H9 (cell line): ENCODE measurements at regions not wholly inside any gene's neighbourhood (a gene's known extent, or its start where the extent isn't known, plus 50 kb on each side); places are given as distances from the start of the nearest gene placed in this dataset.

Experiments used
- DNase-seq: peaks from one replicate; pipeline ENCODE4 v3.0.0-alpha.2; 2017
- H2AFZ ChIP-seq: one replicate; pipeline ENCODE4 v1.6.1; 2013; ENCODE audit warnings: mild to moderate bottlenecking, low read length, control low read depth, moderate library complexity
- H2AK5ac ChIP-seq: 2 replicates; pipeline ENCODE4 v1.6.1; 2013; ENCODE audit warnings: low read length, control low read depth, mixed read lengths; ENCODE audit not compliant: insufficient read length
- H2BK120ac ChIP-seq: one replicate; pipeline ENCODE4 v1.6.1; 2013; ENCODE audit warnings: low read depth, mild to moderate bottlenecking, low read length, control low read depth, inconsistent platforms; ENCODE audit not compliant: poor library complexity, severe bottlenecking
- H2BK12ac ChIP-seq: 2 replicates; pipeline ENCODE4 v1.6.1; 2013; ENCODE audit warnings: low read length, control low read depth, mixed read lengths, low read depth; ENCODE audit not compliant: insufficient read length
- H2BK15ac ChIP-seq: 2 replicates; pipeline ENCODE4 v1.6.1; 2013; ENCODE audit warnings: low read depth, low read length, control low read depth
- H2BK20ac ChIP-seq: one replicate; pipeline ENCODE4 v1.6.1; 2013; ENCODE audit warnings: low read depth, mild to moderate bottlenecking, low read length, control low read depth, inconsistent platforms; ENCODE audit not compliant: poor library complexity, severe bottlenecking
- H2BK5ac ChIP-seq: 2 replicates; pipeline ENCODE4 v1.6.1; 2013; ENCODE audit warnings: low read length, control low read depth, mixed read lengths; ENCODE audit not compliant: insufficient read length
- H3K14ac ChIP-seq: 2 replicates; pipeline ENCODE4 v1.6.1; 2013; ENCODE audit warnings: low read length, control low read depth; ENCODE audit not compliant: insufficient read depth
- H3K18ac ChIP-seq: 2 replicates; pipeline ENCODE4 v1.6.1; 2013; ENCODE audit warnings: low read depth, mild to moderate bottlenecking, mixed read lengths, low read length, control low read depth; ENCODE audit not compliant: insufficient read length
- H3K23ac ChIP-seq: 2 replicates; pipeline ENCODE4 v1.6.1; 2013; ENCODE audit warnings: low read length, control low read depth, mixed read lengths, low read depth; ENCODE audit not compliant: insufficient read length
- H3K23me2 ChIP-seq: 2 replicates; pipeline ENCODE4 v1.6.1; 2013; ENCODE audit warnings: low read depth, mild to moderate bottlenecking, mixed read lengths, low read length, control low read depth; ENCODE audit not compliant: insufficient read length, poor library complexity, severe bottlenecking
- H3K27ac ChIP-seq: 2 replicates; pipeline ENCODE4 v1.5.1; 2013; ENCODE audit warnings: low read length, control low read depth, mixed read lengths, low read depth; ENCODE audit not compliant: insufficient read length
- H3K27me3 ChIP-seq: 2 replicates; pipeline ENCODE4 v1.6.1; 2013; ENCODE audit warnings: low read length, control low read depth, inconsistent platforms; ENCODE audit not compliant: insufficient read depth
- H3K4ac ChIP-seq: 2 replicates; pipeline ENCODE4 v1.6.1; 2013; ENCODE audit warnings: low read depth, mild to moderate bottlenecking, control low read depth, inconsistent platforms, low read length, moderate library complexity
- H3K4me1 ChIP-seq: 2 replicates; pipeline ENCODE4 v1.6.1; 2013; ENCODE audit warnings: low read length, control low read depth, inconsistent platforms; ENCODE audit not compliant: insufficient read depth
- H3K4me2 ChIP-seq: 2 replicates; pipeline ENCODE4 v1.6.1; 2013; ENCODE audit warnings: low read length, control low read depth, mixed read lengths; ENCODE audit not compliant: insufficient read length, insufficient read depth
- H3K56ac ChIP-seq: 2 replicates; pipeline ENCODE4 v1.6.1; 2013; ENCODE audit warnings: low read depth, mild to moderate bottlenecking, mixed read lengths, low read length, control low read depth; ENCODE audit not compliant: insufficient read length
- H3K79me1 ChIP-seq: 2 replicates; pipeline ENCODE4 v1.6.1; 2013; ENCODE audit warnings: low read depth, mild to moderate bottlenecking, moderate library complexity, low read length, control low read depth, inconsistent platforms; ENCODE audit not compliant: insufficient read depth, poor library complexity, severe bottlenecking
- H3K79me2 ChIP-seq: 2 replicates; pipeline ENCODE4 v1.6.1; 2013; ENCODE audit warnings: low read length, control low read depth, inconsistent platforms; ENCODE audit not compliant: insufficient read depth
- H3K9ac ChIP-seq: 2 replicates; pipeline ENCODE4 v1.6.1; 2013; ENCODE audit warnings: low read length, control low read depth, mixed read lengths; ENCODE audit not compliant: insufficient read length; ENCODE audit errors: extremely low read depth
- H3K9me3 ChIP-seq: one replicate; pipeline ENCODE4 v1.6.1; 2013; ENCODE audit warnings: low read depth, low read length, inconsistent platforms; ENCODE audit not compliant: control insufficient read depth
- H3T11ph ChIP-seq: one replicate; pipeline ENCODE4 v1.6.1; 2013; ENCODE audit warnings: mild to moderate bottlenecking, low read length, control low read depth, inconsistent platforms
- H4K20me1 ChIP-seq: one replicate; pipeline ENCODE4 v1.6.1; 2013; ENCODE audit not compliant: control insufficient read depth, insufficient read length, insufficient read depth
- H4K5ac ChIP-seq: 2 replicates; pipeline ENCODE4 v1.6.1; 2013; ENCODE audit warnings: low read depth, mild to moderate bottlenecking, mixed read lengths, low read length, control low read depth; ENCODE audit not compliant: insufficient read length
- H4K8ac ChIP-seq: replicated peaks from 2 replicates; pipeline ENCODE4 v1.6.1; 2013; ENCODE audit warnings: low read length, control low read depth, mixed read lengths, low read depth; ENCODE audit not compliant: insufficient read length
- H4K91ac ChIP-seq: 2 replicates; pipeline ENCODE4 v1.6.1; 2013; ENCODE audit warnings: low read depth, mild to moderate bottlenecking, moderate library complexity, mixed read lengths, low read length, control low read depth; ENCODE audit not compliant: insufficient read length
- H3K27ac Mint-ChIP-seq, 3 experiments: 2 replicates in 2 of 3; 3 replicates in 1 of 3; pipeline ENCODE4 v1.8.0; 2020 to 2021; ENCODE audit warnings: mixed read lengths in 3 of 3, mild to moderate bottlenecking in 1 of 3, moderate library complexity in 1 of 3
- H3K27me3 Mint-ChIP-seq: 2 replicates; pipeline ENCODE4 v1.8.0; 2021; ENCODE audit warnings: low read depth, mild to moderate bottlenecking, moderate library complexity, mixed read lengths
- H3K36me3 Mint-ChIP-seq, 3 experiments: 2 replicates in 2 of 3; 3 replicates in 1 of 3; pipeline ENCODE4 v1.8.0; 2020 to 2021; ENCODE audit warnings: low read depth in 3 of 3, mixed read lengths in 3 of 3; ENCODE audit not compliant: insufficient read depth in 1 of 3
- H3K4me1 Mint-ChIP-seq, 2 experiments: 2 replicates each; pipeline ENCODE4 v1.8.0; 2020; ENCODE audit warnings: mixed read lengths in 2 of 2
- H3K4me3 Mint-ChIP-seq, 2 experiments: 2 replicates in 1 of 2; 3 replicates in 1 of 2; pipeline ENCODE4 v1.8.0; 2020 to 2021; ENCODE audit warnings: mild to moderate bottlenecking in 2 of 2, mixed read lengths in 2 of 2, moderate library complexity in 1 of 2
- H3K9me3 Mint-ChIP-seq, 2 experiments: 2 replicates in 1 of 2; 3 replicates in 1 of 2; pipeline ENCODE4 v1.8.0; 2020; ENCODE audit warnings: mild to moderate bottlenecking in 2 of 2, mixed read lengths in 2 of 2, moderate library complexity in 1 of 2
- CTCF ChIP-seq: fragments of 200-600 bp; sonication (generic); conservative IDR thresholded peaks from 3 replicates; pipeline ENCODE4 v1.8.0; 2021; ENCODE audit warnings: antibody characterized with exemption, mild to moderate bottlenecking
- WGBS: extraction: QIAGEN DNeasy Blood & Tissue Kit; methylation state at CpG from one replicate; pipeline ENCODE4 v1.1.7; 2013; ENCODE audit warnings: missing lambda C conversion rate, low lambda C conversion rate, mixed read lengths; ENCODE audit not compliant: insufficient read length; ENCODE audit errors: extremely low coverage; 5-methylcytosine and 5-hydroxymethylcytosine counted together

GRCh38 chr6:50110587-50110986, 60.9 kb upstream of the DEFB112 start:
- no peak overlapping the region for H2BK20ac ChIP-seq
- TF ChIP-seq CTCF, result no peak
- H3K23me2 ChIP-seq, result no peaks in the 10 kb centered on the region
- H3K14ac ChIP-seq, result no peak overlapping the region
- H4K20me1 ChIP-seq, result no peaks in the 10 kb centered on the region
- no peak overlapping the region for H4K8ac ChIP-seq
- H2BK15ac ChIP-seq, result no peak overlapping the region
- Mint-ChIP-seq H3K9me3 (no peaks in the 10 kb centered on the region), H3K4me1 (peaks cover 8% of the 10 kb centered on the region in 2 experiments), H3K36me3 (no peaks in the 10 kb centered on the region), H3K27me3 (no peaks in the 10 kb centered on the region), H3K4me3 (no peak overlapping the region), H3K27ac (no peak overlapping the region)
- no peak overlapping the region for H2AFZ ChIP-seq
- no peak overlapping the region for H3K9ac ChIP-seq
- H3K79me2 ChIP-seq, result no peaks in the 10 kb centered on the region
- H2BK5ac ChIP-seq, result no peak overlapping the region
- H4K5ac ChIP-seq, result no peak overlapping the region
- DNase-seq, result no peak
- H3K4me2 ChIP-seq, result no peak overlapping the region
- H2BK12ac ChIP-seq, result no peak overlapping the region
- no peak overlapping the region for H3K18ac ChIP-seq
- no peak overlapping the region for H2BK120ac ChIP-seq
- no peak overlapping the region for H3K27ac ChIP-seq
- no peak overlapping the region for H3K23ac ChIP-seq
- peaks cover 4% of the 10 kb centered on the region; the same call in 1 of the 2 replicates for H3K4me1 ChIP-seq
- H4K91ac ChIP-seq, result no peak overlapping the region
- no peak overlapping the region for H3K4ac ChIP-seq
- no peaks in the 10 kb centered on the region for H3K27me3 ChIP-seq
- no peaks in the 10 kb centered on the region for H3K9me3 ChIP-seq
- H3K79me1 ChIP-seq, result no peaks in the 10 kb centered on the region
- no CpG with 5 or more reads among the region's 2 CpGs for WGBS
- H2AK5ac ChIP-seq, result no peak overlapping the region
- no peak overlapping the region for H3K56ac ChIP-seq
- H3T11ph ChIP-seq, result no peak overlapping the region
